AG04450 (cell line): ENCODE measurements at regions not wholly inside any gene's neighbourhood (a gene's known extent, or its start where the extent isn't known, plus 50 kb on each side); places are given as distances from the start of the nearest gene placed in this dataset.

ENCODE experiments used
- CTCF ChIA-PET: fragments of 300-600, 350-600 bp; formaldehyde crosslinking; extraction: SDS; loops from one replicate; lab custom pipeline; 2022; ENCODE audit warnings: antibody characterized with exemption, inconsistent platforms; lab: Charles Lee
- POLR2A ChIA-PET: fragments of 350-600 bp; formaldehyde crosslinking; extraction: SDS; loops from one replicate; lab custom pipeline; 2021; ENCODE audit warnings: antibody characterized with exemption, inconsistent platforms; lab: Yijun Ruan, JAX
- DNase-seq: peaks from one replicate; pipeline ENCODE4 v3.0.0-alpha.2; 2011; ENCODE audit warnings: low read depth, low spot score
- H3K27ac ChIP-seq: one replicate; pipeline ENCODE4 v1.5.1; 2012; ENCODE audit warnings: low read depth, low read length, control low read depth
- H3K27me3 ChIP-seq: one replicate; pipeline ENCODE4 v1.6.0; 2012; ENCODE audit warnings: low read length; ENCODE audit not compliant: control insufficient read depth, insufficient read depth
- H3K4me3 ChIP-seq: 2 replicates; pipeline ENCODE4 v1.5.1; 2011; ENCODE audit warnings: mild to moderate bottlenecking, low read depth, low read length, control low read depth
- H3K9me3 ChIP-seq: 2 replicates; pipeline ENCODE4 v1.5.1; 2012; ENCODE audit warnings: low read length; ENCODE audit not compliant: control insufficient read depth, insufficient read depth
- TF ChIP-seq, protein P1 (sequence below): IDR thresholded peaks from 2 replicates; pipeline ENCODE4 v1.5.1; 2011; ENCODE audit warnings: low read depth, low read length, control low read depth, inconsistent platforms

DNA sequence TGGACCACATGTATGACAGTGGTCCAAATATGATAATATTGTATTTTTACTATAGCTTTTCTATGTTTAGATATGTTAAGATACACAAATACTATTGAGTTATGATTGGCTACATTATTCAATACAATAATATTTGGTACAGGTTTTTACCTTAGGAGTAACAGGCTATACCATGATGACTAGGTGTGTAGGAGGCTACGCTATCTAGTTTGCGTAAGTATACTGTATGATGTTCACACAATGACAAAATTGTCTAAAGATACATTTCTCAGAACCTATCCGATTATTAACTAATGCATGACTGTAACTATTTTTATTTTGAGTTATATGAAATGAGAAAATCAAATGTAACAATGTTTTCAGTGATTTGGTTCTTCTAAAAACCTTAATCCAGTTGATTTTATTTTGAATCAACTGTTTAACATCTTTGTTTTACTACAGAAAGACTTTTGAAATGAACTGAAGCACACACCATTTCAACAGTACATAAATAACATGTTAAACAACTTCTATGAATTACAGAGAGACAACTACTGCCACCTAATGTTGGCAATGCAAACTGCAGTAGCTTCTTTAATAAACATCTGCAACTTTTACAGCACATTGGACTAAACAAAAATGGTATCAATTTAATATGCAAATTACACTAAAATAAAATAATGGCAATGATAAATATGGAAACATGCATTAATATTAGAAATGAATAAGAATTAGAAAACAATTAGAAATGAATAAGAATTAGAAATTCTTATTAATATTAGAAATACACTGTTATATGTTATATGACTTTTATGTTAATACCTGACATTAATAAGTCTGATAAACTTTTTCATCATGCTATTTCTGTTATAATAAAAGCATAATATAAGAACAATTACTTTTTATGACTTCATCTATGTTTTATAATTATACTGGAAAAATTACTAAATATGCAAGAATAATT lies 255.7 kb downstream of the MBNL1 start:
- TF ChIP-seq, protein P1, sequence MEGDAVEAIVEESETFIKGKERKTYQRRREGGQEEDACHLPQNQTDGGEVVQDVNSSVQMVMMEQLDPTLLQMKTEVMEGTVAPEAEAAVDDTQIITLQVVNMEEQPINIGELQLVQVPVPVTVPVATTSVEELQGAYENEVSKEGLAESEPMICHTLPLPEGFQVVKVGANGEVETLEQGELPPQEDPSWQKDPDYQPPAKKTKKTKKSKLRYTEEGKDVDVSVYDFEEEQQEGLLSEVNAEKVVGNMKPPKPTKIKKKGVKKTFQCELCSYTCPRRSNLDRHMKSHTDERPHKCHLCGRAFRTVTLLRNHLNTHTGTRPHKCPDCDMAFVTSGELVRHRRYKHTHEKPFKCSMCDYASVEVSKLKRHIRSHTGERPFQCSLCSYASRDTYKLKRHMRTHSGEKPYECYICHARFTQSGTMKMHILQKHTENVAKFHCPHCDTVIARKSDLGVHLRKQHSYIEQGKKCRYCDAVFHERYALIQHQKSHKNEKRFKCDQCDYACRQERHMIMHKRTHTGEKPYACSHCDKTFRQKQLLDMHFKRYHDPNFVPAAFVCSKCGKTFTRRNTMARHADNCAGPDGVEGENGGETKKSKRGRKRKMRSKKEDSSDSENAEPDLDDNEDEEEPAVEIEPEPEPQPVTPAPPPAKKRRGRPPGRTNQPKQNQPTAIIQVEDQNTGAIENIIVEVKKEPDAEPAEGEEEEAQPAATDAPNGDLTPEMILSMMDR: peak; percentile 91
- H3K9me3 ChIP-seq: no peaks in the 10 kb centered on the region
- ChIA-PET POLR2A (interaction anchor here (0.5 kb wide), 1 partner anchor 256 kb away, joined by 3 read pairs; the partner anchor contains the start of gene MBNL1), CTCF (interaction anchor here (0.6 to 3.7 kb wide), 20 partner anchors 9 to 1083 kb away, joined by 3 to 16 read pairs (median 4); no protein-coding TSS in a partner anchor)
- no peak overlapping the region for H3K4me3 ChIP-seq
- DNase-seq: peak; percentile 21
- H3K27ac ChIP-seq: no peak overlapping the region
- H3K27me3 ChIP-seq: no peaks in the 10 kb centered on the region

DNA sequence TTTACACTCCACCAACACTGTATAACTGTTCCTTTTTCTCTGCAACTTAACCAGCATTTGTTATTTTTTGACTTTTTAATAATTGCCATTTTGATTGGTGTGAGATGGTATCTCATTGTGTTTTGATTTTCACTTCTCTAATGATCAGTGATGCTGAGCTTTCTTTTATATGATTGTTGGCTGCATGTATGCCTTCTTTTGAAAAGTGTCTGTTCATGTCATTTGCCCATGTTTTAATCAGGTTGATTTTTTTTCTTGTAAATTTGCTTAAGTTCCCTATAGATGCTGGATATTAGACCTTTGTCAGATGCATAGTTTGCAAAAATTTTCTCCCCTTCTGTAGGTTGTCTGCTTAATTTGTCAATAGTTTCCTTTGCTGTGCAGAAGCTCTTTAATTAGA lies 263.0 kb downstream of the MBNL1 start:
- POLR2A ChIA-PET: no interaction called here
- CTCF ChIA-PET: interaction anchor here (0.7 to 1.4 kb wide), 2 partner anchors 10 to 1412 kb away, joined by 3 to 4 read pairs; no protein-coding TSS in a partner anchor
- no peaks in the 10 kb centered on the region for H3K27me3 ChIP-seq
- H3K27ac ChIP-seq: no peak overlapping the region
- no peak overlapping the region for H3K4me3 ChIP-seq
- no peaks in the 10 kb centered on the region for H3K9me3 ChIP-seq
- DNase-seq: no peak
- TF ChIP-seq, protein P1: no peak

DNA sequence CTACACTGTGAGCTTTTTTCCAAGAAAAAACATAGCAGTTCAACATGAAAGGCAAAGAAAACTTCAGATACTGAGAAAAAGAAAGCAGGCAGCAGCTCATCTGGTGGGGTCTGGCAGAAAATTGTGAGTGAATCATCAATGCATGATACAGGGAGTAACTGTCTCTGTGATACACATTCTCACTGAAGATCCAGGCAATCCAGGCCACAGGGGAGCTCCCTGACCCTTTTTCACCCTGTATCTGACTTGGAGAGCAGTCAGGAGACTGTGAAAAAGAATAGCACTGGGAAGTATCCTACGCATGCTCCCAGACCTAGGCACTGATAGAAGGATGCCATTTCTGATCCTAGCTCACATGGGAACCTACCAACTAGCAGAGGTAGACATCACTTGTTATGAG lies 269.8 kb downstream of the MBNL1 start:
- CTCF ChIA-PET: no interaction called here
- no peak overlapping the region for H3K4me3 ChIP-seq
- H3K27ac ChIP-seq: no peak overlapping the region
- no peaks in the 10 kb centered on the region for H3K9me3 ChIP-seq
- no peak for DNase-seq
- no peaks in the 10 kb centered on the region for H3K27me3 ChIP-seq
- POLR2A ChIA-PET: no interaction called here
- TF ChIP-seq, protein P1: no peak

DNA sequence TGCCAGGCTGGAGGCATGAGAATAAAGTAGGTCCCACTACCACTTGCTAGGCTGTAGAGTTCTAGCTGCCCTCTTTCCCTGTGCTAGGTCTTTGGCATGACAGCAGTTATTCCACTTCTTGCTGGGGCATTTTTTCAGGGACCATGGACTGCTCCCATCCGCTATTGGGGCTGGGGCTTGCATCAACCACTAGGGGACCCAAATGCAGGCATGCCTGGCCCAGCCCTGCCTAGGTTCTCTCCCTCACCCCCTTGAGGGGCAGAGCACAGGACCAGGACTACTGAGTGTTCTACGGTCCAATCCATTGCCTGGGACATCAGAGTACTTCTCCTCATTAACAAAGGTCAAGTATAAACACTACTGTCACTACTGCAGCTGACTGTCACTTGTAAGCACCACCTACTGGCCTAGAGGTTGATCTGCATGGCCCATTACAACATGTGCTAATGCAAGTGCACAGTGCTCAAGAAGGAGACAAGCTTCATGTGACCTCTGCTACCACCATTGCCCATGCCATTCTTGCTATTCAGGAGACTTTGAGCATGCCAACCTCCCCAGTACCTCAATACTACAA lies 270.5 kb downstream of the MBNL1 start:
- Histone ChIP-seq H3K9me3 (no peaks in the 10 kb centered on the region), H3K4me3 (no peak overlapping the region), H3K27ac (no peak overlapping the region), H3K27me3 (no peaks in the 10 kb centered on the region)
- ChIA-PET POLR2A (no interaction called here), CTCF (no interaction called here)
- TF ChIP-seq, protein P1: no peak
- no peak for DNase-seq

DNA sequence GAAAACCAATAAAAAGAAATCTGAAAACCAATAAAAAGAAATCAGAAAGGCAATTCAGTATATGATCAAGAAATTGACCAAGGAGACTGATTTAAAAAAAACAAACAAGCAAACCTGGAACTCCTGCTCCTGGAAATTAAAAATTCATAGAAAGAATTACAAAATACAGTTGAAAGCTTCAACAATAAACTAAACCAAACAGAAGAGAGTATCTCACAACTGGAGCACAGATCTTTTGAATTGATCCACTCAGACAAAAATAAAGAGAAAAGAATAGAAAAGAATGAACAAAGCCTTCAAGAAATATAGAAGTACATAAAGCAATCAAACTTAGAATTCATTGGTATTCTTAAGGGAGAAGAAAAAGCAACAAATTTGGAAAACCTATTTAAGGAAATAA lies 271.4 kb downstream of the MBNL1 start:
- Histone ChIP-seq H3K4me3 (no peak overlapping the region), H3K27ac (no peak overlapping the region), H3K27me3 (no peaks in the 10 kb centered on the region), H3K9me3 (no peaks in the 10 kb centered on the region)
- CTCF ChIA-PET: interaction anchor here (1.5 kb wide), 1 partner anchor 34 kb away, joined by 3 read pairs; no protein-coding TSS in a partner anchor
- POLR2A ChIA-PET: no interaction called here
- no peak for DNase-seq
- TF ChIP-seq, protein P1: no peak
